GM12864 (cell line): ENCODE measurements at regions not wholly inside any gene's neighbourhood (a gene's known extent, or its start where the extent isn't known, plus 50 kb on each side); places are given as distances from the start of the nearest gene placed in this dataset.

Experiments
- DNase-seq: peaks from one replicate; pipeline ENCODE4 v3.0.0-alpha.2; 2011; ENCODE audit warnings: low read depth
- H3K4me3 ChIP-seq: 2 replicates; pipeline ENCODE4 v1.5.1; 2011; ENCODE audit warnings: mild to moderate bottlenecking, low read depth, low read length, control low read depth
- TF ChIP-seq, protein P1 (sequence below): IDR thresholded peaks from 2 replicates; pipeline ENCODE4 v1.5.1; 2011; ENCODE audit warnings: low read depth, mild to moderate bottlenecking, moderate library complexity, low read length, control low read depth, inconsistent platforms; ENCODE audit errors: missing control alignments

DNA sequence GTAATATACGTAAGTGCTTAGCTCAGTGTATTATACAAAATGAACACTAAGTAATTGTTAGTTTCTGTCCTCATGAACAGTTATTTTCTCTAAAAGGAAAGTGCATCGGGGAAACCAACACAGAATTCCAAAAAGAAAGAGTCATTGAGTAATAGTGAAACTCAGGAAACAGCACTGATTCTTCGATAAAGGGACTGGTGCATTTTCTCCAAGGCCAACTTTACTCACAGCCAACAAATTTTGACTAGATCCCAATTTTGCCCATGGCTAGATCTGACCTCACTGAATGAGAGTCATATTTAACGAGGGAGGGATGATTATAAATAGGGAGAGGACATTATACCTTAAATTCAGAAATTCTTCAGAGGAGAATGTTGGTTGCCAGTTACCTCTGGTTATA is 390.9 kb upstream of the NRSN1 start:
- TF ChIP-seq, protein P1, sequence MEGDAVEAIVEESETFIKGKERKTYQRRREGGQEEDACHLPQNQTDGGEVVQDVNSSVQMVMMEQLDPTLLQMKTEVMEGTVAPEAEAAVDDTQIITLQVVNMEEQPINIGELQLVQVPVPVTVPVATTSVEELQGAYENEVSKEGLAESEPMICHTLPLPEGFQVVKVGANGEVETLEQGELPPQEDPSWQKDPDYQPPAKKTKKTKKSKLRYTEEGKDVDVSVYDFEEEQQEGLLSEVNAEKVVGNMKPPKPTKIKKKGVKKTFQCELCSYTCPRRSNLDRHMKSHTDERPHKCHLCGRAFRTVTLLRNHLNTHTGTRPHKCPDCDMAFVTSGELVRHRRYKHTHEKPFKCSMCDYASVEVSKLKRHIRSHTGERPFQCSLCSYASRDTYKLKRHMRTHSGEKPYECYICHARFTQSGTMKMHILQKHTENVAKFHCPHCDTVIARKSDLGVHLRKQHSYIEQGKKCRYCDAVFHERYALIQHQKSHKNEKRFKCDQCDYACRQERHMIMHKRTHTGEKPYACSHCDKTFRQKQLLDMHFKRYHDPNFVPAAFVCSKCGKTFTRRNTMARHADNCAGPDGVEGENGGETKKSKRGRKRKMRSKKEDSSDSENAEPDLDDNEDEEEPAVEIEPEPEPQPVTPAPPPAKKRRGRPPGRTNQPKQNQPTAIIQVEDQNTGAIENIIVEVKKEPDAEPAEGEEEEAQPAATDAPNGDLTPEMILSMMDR = no peak
- DNase-seq = no peak
- no peak overlapping the region for H3K4me3 ChIP-seq

DNA sequence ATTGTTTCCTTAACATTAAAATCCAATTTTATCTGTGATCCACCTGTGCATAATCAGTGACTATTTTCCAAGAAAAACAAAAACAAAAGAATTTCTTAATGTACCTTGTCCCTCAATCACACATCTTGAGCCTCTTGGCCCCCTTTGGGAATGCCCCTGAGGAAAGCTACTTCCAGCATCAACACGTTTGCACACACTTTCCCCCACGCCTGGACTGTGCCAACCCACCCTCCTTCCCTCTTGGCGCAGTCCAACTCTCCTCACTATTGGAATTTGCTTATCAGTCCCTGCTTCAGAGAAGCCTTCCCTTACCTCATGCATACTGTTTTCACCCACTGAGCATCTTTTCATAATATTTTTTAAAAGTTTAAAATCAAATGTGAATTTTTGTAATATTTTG is 389.4 kb upstream of the NRSN1 start:
- no peak overlapping the region for H3K4me3 ChIP-seq
- TF ChIP-seq, protein P1 = no peak
- no peak for DNase-seq

DNA sequence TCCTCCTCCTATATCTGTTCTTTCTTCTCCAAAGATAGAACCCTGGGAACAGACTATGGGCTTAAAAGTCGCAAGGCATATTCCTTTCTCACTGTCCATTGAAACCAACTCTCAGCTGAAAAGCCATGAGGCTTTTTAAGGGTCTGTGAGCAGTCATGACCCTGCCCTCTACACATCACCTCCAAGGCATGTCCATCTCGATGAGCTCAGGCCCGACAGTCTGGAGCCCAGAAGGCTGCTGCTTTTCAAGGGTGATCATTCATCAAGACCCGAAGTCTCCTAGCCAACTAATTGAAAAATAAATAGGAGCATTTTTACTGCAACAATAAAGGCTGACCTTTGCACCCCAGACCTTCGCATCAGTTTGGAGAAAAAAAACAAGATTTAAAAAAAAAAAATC is 378.8 kb upstream of the NRSN1 start:
- DNase-seq = no peak
- TF ChIP-seq, protein P1 = no peak
- H3K4me3 ChIP-seq = no peak overlapping the region

DNA sequence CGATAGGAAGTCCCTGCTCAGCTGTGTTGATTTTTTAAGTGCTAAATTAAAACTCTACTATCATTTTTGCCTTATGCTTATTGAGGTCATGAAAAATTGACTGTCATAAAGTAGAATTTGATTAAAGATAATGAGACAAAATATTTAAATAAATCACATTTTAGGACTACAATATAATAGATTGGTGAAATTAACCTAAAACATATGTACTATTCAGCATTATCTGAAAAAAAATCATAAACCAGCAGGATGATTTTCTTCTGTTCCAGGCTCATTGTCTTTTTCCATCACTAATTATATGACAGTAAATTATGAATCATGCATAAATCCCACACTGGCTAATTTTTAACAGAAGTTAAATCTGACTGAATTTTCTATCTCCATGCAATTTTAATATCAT is 373.6 kb upstream of the NRSN1 start:
- no peak overlapping the region for H3K4me3 ChIP-seq
- TF ChIP-seq, protein P1 = no peak
- no peak for DNase-seq

DNA sequence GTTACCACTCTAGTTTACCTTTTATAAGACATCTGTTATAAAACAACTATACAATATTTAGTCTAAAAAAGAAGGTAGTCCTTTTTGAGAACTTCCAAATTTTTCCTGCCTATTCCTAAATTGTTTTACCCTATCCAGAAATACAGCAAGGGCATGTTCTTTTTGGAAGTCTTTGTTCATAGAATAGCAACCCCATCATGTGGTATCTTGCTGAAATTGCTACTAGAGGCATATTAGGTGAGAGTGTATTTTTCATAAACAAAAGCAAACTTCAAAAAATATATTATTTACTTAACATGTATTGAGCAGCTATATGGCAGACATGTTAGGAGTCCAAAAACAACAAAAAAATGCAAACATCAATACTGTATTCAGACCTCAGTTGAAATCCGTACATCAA is 371.8 kb upstream of the NRSN1 start:
- H3K4me3 ChIP-seq = no peak overlapping the region
- DNase-seq = no peak
- TF ChIP-seq, protein P1 = no peak

DNA sequence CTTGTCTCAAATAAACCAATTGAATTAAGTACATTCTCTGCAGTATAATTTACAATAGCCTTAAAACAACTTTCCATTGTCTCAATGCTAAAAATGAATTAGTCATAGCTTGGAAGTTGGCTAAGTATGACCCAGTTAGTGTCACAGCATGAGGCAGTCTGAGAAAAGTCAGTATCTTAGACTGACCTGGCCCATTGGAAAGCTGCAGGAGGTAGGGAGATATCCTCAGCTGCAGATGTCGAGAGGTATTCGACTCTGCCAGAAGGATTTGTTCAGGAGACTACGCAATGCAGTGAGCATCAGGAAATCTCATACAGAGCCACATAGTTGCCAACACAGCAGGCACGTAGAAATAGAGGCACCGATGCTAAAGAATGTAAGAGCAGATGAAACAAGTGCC is 350.9 kb upstream of the NRSN1 start:
- H3K4me3 ChIP-seq = no peak overlapping the region
- DNase-seq = no peak
- TF ChIP-seq, protein P1 = no peak

DNA sequence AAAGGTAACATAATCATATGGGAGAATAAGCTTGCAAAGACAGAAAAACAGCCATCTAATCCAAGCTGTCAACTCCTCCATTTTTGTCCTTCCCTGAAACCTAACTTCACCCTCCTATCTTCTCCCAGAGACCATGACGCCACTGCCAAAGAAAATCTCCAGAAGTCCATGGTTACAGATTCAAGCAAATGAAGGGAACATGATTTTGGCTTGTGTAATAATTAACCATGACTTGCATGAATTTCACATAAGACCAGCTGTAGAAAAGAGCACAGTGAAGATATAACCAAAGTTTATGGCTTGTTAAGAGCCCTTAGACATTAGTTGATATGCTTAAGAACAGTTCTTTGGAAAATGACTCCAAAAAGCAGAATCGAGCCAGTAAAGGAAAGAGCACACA is 342.1 kb upstream of the NRSN1 start:
- no peak for DNase-seq
- TF ChIP-seq, protein P1 = no peak
- no peak overlapping the region for H3K4me3 ChIP-seq
